ENCODE measurements at regions not wholly inside any gene's neighbourhood (a gene's known extent, or its start where the extent isn't known, plus 50 kb on each side); places are given as distances from the start of the nearest gene placed in this dataset.
"Not testable (repeated sequence)": the region's sequence is repeated elsewhere in the genome, so short reads cannot be mapped to it uniquely, and the experiment has no call there.

DNA sequence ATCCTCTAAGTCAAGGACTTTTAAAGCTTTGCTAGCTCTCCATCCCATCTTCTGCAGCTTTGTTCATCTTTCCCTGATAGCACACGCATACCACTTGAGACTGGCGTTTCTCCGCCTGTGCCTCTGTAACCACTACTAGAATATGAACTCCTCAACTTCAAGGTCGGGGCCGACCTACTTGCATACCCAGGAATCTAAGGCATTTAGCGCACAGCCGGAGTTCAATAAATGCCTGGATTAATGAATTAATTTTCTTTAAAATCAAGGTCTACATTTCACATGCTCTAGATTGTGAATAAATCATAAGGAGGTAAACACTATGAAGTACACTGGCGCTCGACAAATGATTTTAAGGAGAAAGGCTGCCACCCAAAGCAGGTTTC lies 89.3 kb downstream of the HNRNPD start:
- H3K27ac ChIP-seq = peak overlapping the region in 5 of 10 donors; percentile 33 to 52 (median 50)
- ATAC-seq (no peak), DNase-seq (no peak)
- H3K4me3 ChIP-seq = peak overlapping the region; percentile 9 to 65 (median 50)
- H3K4me1 ChIP-seq = peaks cover 0 to 10% (median 4%) of the 10 kb centered on the region in 9 donors
- peaks cover 0 to 4% (median 0%) of the 10 kb centered on the region in 11 donors for H3K9me3 ChIP-seq
- no peaks in the 10 kb centered on the region for H3K27me3 ChIP-seq
- 2 to 4% methylated on average over 9 of the region's 9 CpGs for WGBS, 2 donors
- TF ChIP-seq, protein P1, sequence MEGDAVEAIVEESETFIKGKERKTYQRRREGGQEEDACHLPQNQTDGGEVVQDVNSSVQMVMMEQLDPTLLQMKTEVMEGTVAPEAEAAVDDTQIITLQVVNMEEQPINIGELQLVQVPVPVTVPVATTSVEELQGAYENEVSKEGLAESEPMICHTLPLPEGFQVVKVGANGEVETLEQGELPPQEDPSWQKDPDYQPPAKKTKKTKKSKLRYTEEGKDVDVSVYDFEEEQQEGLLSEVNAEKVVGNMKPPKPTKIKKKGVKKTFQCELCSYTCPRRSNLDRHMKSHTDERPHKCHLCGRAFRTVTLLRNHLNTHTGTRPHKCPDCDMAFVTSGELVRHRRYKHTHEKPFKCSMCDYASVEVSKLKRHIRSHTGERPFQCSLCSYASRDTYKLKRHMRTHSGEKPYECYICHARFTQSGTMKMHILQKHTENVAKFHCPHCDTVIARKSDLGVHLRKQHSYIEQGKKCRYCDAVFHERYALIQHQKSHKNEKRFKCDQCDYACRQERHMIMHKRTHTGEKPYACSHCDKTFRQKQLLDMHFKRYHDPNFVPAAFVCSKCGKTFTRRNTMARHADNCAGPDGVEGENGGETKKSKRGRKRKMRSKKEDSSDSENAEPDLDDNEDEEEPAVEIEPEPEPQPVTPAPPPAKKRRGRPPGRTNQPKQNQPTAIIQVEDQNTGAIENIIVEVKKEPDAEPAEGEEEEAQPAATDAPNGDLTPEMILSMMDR (IDR thresholded peaks at IDR 0.05) = no peak
- no peaks in the 10 kb centered on the region for H3K36me3 ChIP-seq
- intact Hi-C loops (cut with DNase I) = loop anchor here in 2 of 10 donors (5.0 to 10.0 kb wide), 4 partner anchors 90 to 877 kb away; partner anchors contain the start of genes ENOPH1 (in 1 of the 2), HNRNPD (in 1 of the 2) and HNRNPDL (in 1 of the 2)

DNA sequence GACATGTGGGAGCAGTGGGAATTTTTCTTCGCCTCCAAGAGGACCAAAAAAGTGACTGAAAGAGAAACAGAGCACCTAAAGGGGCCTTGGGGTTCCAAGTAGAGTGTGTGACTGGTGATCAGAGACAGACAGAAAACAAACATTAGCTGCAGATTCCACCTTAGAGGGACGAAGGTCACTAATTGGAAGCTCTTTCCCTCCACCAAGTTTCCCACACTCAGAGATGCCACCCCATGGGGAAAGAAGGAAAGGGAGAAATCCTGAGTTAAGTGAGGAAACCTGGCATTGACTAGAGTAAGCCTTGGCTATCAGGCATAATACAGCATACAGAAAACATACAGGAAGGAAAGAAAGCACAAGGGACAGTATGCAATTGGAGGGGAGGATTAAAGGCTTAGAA lies 90.9 kb downstream of the HNRNPD start:
- H3K4me1 ChIP-seq = peaks cover 0 to 10% (median 4%) of the 10 kb centered on the region in 9 donors
- no peaks in the 10 kb centered on the region for H3K36me3 ChIP-seq
- TF ChIP-seq, protein P1 (IDR thresholded peaks at IDR 0.05) = no peak
- intact Hi-C loops (cut with DNase I) = loop anchor here in 2 of 10 donors (5.0 to 10.0 kb wide), 4 partner anchors 92 to 876 kb away; partner anchors contain the start of genes ENOPH1 (in 1 of the 2), HNRNPD (in 1 of the 2) and HNRNPDL (in 1 of the 2)
- H3K27me3 ChIP-seq = no peaks in the 10 kb centered on the region
- peaks cover 0 to 7% (median 0%) of the 10 kb centered on the region in 11 donors for H3K9me3 ChIP-seq
- DNase-seq = no peak
- H3K4me3 ChIP-seq = no peak overlapping the region
- ATAC-seq = no peak
- no peak overlapping the region for H3K27ac ChIP-seq
- 57 to 61% methylated on average over 2 of the region's 2 CpGs for WGBS, 2 donors

DNA sequence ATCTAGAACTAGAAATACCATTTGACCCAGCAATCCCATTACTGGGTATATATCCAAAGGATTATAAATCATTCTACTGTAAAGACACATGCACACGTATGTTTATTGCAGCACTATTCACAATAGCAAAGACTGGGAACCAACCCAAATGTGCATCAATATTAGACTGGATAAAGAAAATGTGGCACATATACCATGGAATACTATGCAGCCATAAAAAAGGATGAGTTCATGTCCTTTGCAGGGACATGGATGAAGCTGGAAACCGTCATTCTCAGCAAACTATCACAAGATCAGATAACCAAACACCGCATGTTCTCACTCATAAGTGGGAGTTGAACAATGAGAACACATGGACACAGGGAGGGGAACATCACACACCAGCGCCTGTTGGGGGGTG lies 94.2 kb downstream of the HNRNPD start:
- WGBS, 2 donors = 92% methylated on average over 4 of the region's 4 CpGs
- DNase-seq, H3K4me1 ChIP-seq, H3K36me3 ChIP-seq, ATAC-seq, H3K27ac ChIP-seq, H3K27me3 ChIP-seq, H3K9me3 ChIP-seq, H3K4me3 ChIP-seq: not testable (repeated sequence)
- intact Hi-C loops (cut with DNase I) = loop anchor here in 1 of 10 donors (10.0 kb wide), 1 partner anchor 435 kb away; no protein-coding TSS in a partner anchor

DNA sequence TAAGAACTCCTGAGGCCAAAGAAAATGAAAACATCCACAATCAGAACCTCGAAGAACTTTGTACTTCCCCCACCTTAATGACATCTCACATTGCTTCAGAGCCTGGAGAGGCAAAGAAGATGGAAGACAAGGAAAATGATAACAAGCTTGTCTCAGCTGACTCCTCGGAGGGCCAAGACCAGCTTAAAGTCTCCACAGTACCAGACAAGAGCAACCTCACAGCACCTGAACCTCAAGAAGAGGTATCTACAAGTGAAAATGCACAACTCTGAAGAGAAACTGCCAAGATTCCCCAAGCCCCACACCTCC lies 97.5 kb downstream of the HNRNPD start:
- Histone ChIP-seq H3K36me3 (no peaks in the 10 kb centered on the region), H3K27me3 (peaks cover 0 to 3% (median 0%) of the 10 kb centered on the region in 7 donors), H3K4me3 (no peak overlapping the region), H3K9me3 (peaks cover 0 to 7% (median 0%) of the 10 kb centered on the region in 11 donors), H3K27ac (no peak overlapping the region), H3K4me1 (no peaks in the 10 kb centered on the region)
- ATAC-seq = no peak
- intact Hi-C loops (cut with DNase I) = loop anchor here in 1 of 10 donors (10.0 kb wide), 1 partner anchor 431 kb away; no protein-coding TSS in a partner anchor
- TF ChIP-seq, protein P1 (IDR thresholded peaks at IDR 0.05) = no peak
- no peak for DNase-seq
- WGBS, 2 donors = 83 to 86% methylated on average over 2 of the region's 2 CpGs

Data from heart right ventricle (tissue), 16 donors.